ENCODE measurements at regions not wholly inside any gene's neighbourhood (a gene's known extent, or its start where the extent isn't known, plus 50 kb on each side); places are given as distances from the start of the nearest gene placed in this dataset.
"Not testable (repeated sequence)": the region's sequence is repeated elsewhere in the genome, so short reads cannot be mapped to it uniquely, and the experiment has no call there.

GRCh38 chr2:140085674-140086073, 1305.5 kb upstream of the NXPH2 start:
- DNase-seq = no peak
- no TSS peak for BruUV-seq (replicated peaks)
- intact Hi-C loops (cut with micrococcal nuclease; ENCODE audit: unreplicated experiment) = loop anchor here (5.0 kb wide), 1 partner anchor 777 kb away; no protein-coding TSS in a partner anchor
- H3K9me3 ChIP-seq = no peaks in the 10 kb centered on the region
- no peaks in the 10 kb centered on the region for H3K27me3 ChIP-seq (replicated peaks; ENCODE audit: control insufficient read depth, insufficient read depth, low read length)
- Mint-ChIP-seq H3K27me3 (ENCODE audit: insufficient read depth, unreplicated experiment) (peaks cover 2% of the 10 kb centered on the region), H3K36me3 (ENCODE audit: insufficient read depth, unreplicated experiment) (no peaks in the 10 kb centered on the region), H3K4me3 (ENCODE audit: unreplicated experiment) (no peak overlapping the region), H3K9me3 (ENCODE audit: unreplicated experiment) (no peaks in the 10 kb centered on the region), H3K27ac (ENCODE audit: unreplicated experiment) (no peak overlapping the region), H3K4me1 (ENCODE audit: low read depth, unreplicated experiment) (no peaks in the 10 kb centered on the region)
- no peak overlapping the region for H3K4me3 ChIP-seq (ENCODE audit: low read depth, low read length)
- no peaks in the 10 kb centered on the region for H3K4me1 ChIP-seq
- H3K36me3 ChIP-seq (ENCODE audit: control insufficient read depth, insufficient read depth, low read length) = no peaks in the 10 kb centered on the region
- CTCF ChIA-PET = no interaction called here
- TF ChIP-seq, protein P1, sequence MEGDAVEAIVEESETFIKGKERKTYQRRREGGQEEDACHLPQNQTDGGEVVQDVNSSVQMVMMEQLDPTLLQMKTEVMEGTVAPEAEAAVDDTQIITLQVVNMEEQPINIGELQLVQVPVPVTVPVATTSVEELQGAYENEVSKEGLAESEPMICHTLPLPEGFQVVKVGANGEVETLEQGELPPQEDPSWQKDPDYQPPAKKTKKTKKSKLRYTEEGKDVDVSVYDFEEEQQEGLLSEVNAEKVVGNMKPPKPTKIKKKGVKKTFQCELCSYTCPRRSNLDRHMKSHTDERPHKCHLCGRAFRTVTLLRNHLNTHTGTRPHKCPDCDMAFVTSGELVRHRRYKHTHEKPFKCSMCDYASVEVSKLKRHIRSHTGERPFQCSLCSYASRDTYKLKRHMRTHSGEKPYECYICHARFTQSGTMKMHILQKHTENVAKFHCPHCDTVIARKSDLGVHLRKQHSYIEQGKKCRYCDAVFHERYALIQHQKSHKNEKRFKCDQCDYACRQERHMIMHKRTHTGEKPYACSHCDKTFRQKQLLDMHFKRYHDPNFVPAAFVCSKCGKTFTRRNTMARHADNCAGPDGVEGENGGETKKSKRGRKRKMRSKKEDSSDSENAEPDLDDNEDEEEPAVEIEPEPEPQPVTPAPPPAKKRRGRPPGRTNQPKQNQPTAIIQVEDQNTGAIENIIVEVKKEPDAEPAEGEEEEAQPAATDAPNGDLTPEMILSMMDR (IDR thresholded peaks at IDR 0.05; ENCODE audit: insufficient read depth in 1 of 2, low read depth in 1 of 2, low read length in 1 of 2, severe bottlenecking in 1 of 2, unreplicated experiment in 1 of 2) = no peak
- POLR2A ChIA-PET = no interaction called here

DNA sequence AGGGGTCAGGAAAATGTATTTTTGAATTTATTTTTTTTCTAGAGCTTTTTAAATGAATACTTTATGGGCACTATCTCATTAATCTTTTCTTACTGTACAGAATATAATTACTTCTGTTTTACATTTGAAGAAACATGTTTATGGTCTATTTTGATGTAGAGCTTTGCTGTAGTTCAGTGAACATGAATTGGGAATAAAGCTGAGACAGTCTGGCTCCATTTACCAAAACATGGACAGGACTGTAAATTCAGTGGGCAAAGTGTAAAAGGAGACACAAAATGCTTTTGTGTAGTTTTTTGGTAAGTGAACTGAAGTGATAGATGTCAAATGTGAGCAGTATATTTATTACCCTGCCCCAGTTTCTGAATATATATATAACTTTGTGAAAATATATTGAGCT, 1298.8 kb upstream of the NXPH2 start:
- Histone ChIP-seq H3K4me3 (ENCODE audit: low read depth, low read length) (no peak overlapping the region), H3K9me3 (no peaks in the 10 kb centered on the region), H3K27me3 (replicated peaks; ENCODE audit: control insufficient read depth, insufficient read depth, low read length) (no peaks in the 10 kb centered on the region), H3K36me3 (ENCODE audit: control insufficient read depth, insufficient read depth, low read length) (no peaks in the 10 kb centered on the region), H3K4me1 (no peaks in the 10 kb centered on the region)
- Mint-ChIP-seq H3K9me3 (ENCODE audit: unreplicated experiment) (no peaks in the 10 kb centered on the region), H3K27ac (ENCODE audit: unreplicated experiment) (no peak overlapping the region), H3K36me3 (ENCODE audit: insufficient read depth, unreplicated experiment) (no peaks in the 10 kb centered on the region), H3K4me1 (ENCODE audit: low read depth, unreplicated experiment) (no peaks in the 10 kb centered on the region), H3K27me3 (ENCODE audit: insufficient read depth, unreplicated experiment) (no peaks in the 10 kb centered on the region), H3K4me3 (ENCODE audit: unreplicated experiment) (no peak overlapping the region)
- ChIA-PET POLR2A (no interaction called here), CTCF (no interaction called here)
- BruUV-seq (replicated peaks) = no TSS peak
- intact Hi-C loops (cut with micrococcal nuclease; ENCODE audit: unreplicated experiment) = no loop called here
- TF ChIP-seq, protein P1 (IDR thresholded peaks at IDR 0.05; ENCODE audit: insufficient read depth in 1 of 2, low read depth in 1 of 2, low read length in 1 of 2, severe bottlenecking in 1 of 2, unreplicated experiment in 1 of 2) = no peak
- DNase-seq = no peak

DNA sequence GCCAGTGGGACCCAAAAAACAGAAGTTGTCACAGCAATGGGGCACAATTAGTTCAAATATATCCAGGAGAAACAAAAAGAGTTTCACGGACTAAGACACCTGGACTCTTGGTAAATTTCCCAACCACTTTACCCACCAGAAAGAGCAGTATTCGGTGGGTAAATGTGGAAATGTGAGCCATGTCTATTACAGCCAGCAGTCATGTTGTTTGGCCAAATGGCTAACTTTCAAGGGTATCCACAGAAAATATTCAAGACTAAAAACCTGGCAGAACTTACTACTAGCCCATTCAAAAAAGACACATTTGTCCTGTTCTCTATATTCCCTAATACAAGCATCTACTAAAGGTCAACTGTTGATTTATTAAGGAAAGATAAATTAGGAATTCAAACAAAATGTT, 1296.0 kb upstream of the NXPH2 start:
- no peaks in the 10 kb centered on the region for H3K4me1 ChIP-seq
- CTCF ChIA-PET = no interaction called here

DNA sequence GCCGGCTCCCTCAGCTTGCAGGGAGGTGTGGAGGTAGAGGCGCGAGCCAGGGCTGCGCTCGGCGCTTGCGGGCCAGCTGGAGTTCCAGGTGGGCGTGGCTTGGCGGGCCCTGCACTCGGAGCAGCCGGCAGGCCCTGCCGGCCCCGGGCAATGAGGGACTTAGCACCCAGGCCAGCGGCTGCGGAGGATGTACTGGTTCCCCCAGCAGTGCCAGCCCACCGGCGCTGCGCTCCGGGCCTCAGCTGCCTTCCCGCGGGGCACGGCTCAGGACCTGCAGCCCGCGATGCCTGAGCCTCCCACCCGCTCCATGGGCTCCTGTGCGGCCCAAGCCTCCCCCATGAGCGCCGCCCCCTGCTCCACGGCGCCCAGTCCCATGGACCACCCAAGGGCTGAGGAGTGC, 1293.6 kb upstream of the NXPH2 start:
- POLR2A ChIA-PET; H3K4me1 Mint-ChIP-seq (ENCODE audit: low read depth, unreplicated experiment); H3K4me1 ChIP-seq: not testable (repeated sequence)

More for the DNA sequence above, 1296.0 kb upstream of the NXPH2 start:
- TF ChIP-seq, protein P1 (IDR thresholded peaks at IDR 0.05; ENCODE audit: insufficient read depth in 1 of 2, low read depth in 1 of 2, low read length in 1 of 2, severe bottlenecking in 1 of 2, unreplicated experiment in 1 of 2) = no peak
- H3K36me3 Mint-ChIP-seq (ENCODE audit: insufficient read depth, unreplicated experiment) = no peaks in the 10 kb centered on the region
- no peaks in the 10 kb centered on the region for H3K36me3 ChIP-seq (ENCODE audit: control insufficient read depth, insufficient read depth, low read length)
- no peaks in the 10 kb centered on the region for H3K9me3 ChIP-seq
- POLR2A ChIA-PET = no interaction called here
- H3K4me1 Mint-ChIP-seq (ENCODE audit: low read depth, unreplicated experiment) = no peaks in the 10 kb centered on the region
- DNase-seq = no peak
- no TSS peak for BruUV-seq (replicated peaks)
- no peak overlapping the region for H3K4me3 Mint-ChIP-seq (ENCODE audit: unreplicated experiment)
- no peak overlapping the region for H3K4me3 ChIP-seq (ENCODE audit: low read depth, low read length)
- H3K27me3 Mint-ChIP-seq (ENCODE audit: insufficient read depth, unreplicated experiment) = peaks cover 6% of the 10 kb centered on the region
- H3K27me3 ChIP-seq (replicated peaks; ENCODE audit: control insufficient read depth, insufficient read depth, low read length) = no peaks in the 10 kb centered on the region
- no peaks in the 10 kb centered on the region for H3K9me3 Mint-ChIP-seq (ENCODE audit: unreplicated experiment)
- no peak overlapping the region for H3K27ac Mint-ChIP-seq (ENCODE audit: unreplicated experiment)
- intact Hi-C loops (cut with micrococcal nuclease; ENCODE audit: unreplicated experiment) = no loop called here

More for the DNA sequence above, 1293.6 kb upstream of the NXPH2 start:
- H3K27ac Mint-ChIP-seq (ENCODE audit: unreplicated experiment); H3K4me3 ChIP-seq (ENCODE audit: low read depth, low read length); H3K9me3 ChIP-seq; H3K36me3 Mint-ChIP-seq (ENCODE audit: insufficient read depth, unreplicated experiment); intact Hi-C loops (cut with micrococcal nuclease; ENCODE audit: unreplicated experiment); H3K36me3 ChIP-seq (ENCODE audit: control insufficient read depth, insufficient read depth, low read length); BruUV-seq (replicated peaks); H3K4me3 Mint-ChIP-seq (ENCODE audit: unreplicated experiment); H3K9me3 Mint-ChIP-seq (ENCODE audit: unreplicated experiment); H3K27me3 ChIP-seq (replicated peaks; ENCODE audit: control insufficient read depth, insufficient read depth, low read length); CTCF ChIA-PET; DNase-seq: not testable (repeated sequence)
- H3K27me3 Mint-ChIP-seq (ENCODE audit: insufficient read depth, unreplicated experiment) = peaks cover 12% of the 10 kb centered on the region

All from Caco-2 (cell line).